ENCODE measurements at regions not wholly inside any gene's neighbourhood (a gene's known extent, or its start where the extent isn't known, plus 50 kb on each side); places are given as distances from the start of the nearest gene placed in this dataset.

- DNase-seq, result no peak
Measured at GRCh38 chr14:97274626-97275025, 477.4 kb downstream of the VRK1 start.

GRCh38 chr14:97275276-97275675, 478.1 kb downstream of the VRK1 start:
- DNase-seq, result no peak

DNA sequence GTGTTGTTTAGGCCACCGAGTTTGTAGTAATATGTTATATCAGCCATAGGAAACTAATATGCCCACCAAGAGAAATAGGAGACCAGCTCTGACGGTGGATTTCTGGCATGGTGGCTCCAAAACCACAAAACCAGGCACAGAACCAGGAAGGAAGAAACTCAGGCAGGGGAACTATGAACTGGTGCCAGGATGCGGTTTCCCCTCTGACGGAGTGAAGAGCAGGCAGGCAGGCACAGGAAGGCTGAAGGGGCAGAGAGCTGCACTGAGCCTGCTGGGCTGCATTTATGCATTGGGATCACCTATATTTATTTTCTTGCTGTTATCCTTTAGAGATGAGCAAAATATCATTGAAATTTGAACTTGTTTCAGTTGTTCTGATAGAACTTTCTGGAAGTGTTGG, 479.4 kb downstream of the VRK1 start:
- no peak for DNase-seq

DNA sequence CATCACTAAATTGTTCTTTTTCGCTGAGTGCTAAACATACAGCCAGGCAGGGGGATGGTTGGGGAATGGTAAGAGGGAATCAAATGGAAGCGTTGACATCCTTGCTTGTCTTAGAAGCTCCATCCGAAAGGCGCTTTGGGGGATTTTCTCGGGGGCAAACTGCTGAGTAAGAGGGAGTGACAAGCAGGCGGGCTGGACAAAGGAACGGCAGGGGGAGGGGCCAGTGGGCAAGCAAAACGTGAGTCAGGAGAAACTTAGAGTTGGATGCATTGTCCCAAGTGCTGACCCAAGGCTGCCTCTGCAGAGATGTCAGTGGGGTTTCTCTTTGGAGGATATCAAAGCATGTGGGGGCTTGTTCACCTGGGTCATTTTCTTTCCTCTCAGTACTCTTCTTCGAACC, 480.5 kb downstream of the VRK1 start:
- no peak for DNase-seq

- no peak for DNase-seq
Measured at GRCh38 chr14:97280526-97280925, 483.3 kb downstream of the VRK1 start.

- DNase-seq, result no peak
Measured at GRCh38 chr14:97281741-97282140, 484.6 kb downstream of the VRK1 start.

- DNase-seq, result no peak
Measured at GRCh38 chr14:97282210-97283004, 485.2 kb downstream of the VRK1 start.

- no peak for DNase-seq
Measured at GRCh38 chr14:97283005-97283403, 485.8 kb downstream of the VRK1 start.

- DNase-seq, result no peak
Measured at GRCh38 chr14:97283426-97283825, 486.2 kb downstream of the VRK1 start.

DNA sequence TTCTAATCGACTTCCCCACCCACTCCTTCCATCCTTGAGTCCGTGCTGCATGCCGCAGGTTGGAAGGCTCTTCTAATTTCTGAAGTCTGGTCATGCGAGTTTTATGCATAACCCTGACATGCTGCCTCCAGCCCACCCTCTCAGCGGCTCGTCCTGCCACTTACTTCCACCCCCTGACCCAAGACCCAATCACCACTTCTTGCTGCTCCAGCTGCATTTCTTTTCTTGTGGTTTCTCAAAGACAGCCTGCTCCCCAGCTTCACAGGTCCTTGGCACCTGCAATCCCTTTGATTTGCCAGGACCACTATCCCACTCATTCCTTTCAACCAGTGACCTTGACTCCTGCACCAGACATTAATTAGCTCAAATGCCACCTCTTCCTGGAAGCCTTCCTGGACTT, 486.7 kb downstream of the VRK1 start:
- no peak for DNase-seq

DNA sequence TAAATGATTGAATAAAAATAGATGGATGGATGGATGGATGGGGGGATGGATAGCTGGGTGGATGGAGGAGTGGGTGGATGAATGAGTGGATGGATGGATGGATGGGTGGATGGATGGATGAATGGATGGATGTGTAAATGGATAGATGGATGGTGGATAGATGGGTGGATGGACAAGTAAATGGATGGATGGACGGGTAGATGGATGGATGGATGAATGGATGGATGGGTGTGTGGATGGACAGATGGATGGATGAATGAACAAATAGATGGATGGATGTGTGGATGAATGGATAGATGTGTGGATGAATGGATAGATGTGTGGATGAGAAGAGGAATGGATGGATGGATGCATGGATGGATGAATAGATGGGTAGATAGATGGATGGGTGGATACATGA, 490.8 kb downstream of the VRK1 start:
- DNase-seq, result no peak

- no peak for DNase-seq
Measured at GRCh38 chr14:97290065-97290464, 492.9 kb downstream of the VRK1 start.

GRCh38 chr14:97290977-97291376, 493.8 kb downstream of the VRK1 start:
- DNase-seq, result no peak

DNA sequence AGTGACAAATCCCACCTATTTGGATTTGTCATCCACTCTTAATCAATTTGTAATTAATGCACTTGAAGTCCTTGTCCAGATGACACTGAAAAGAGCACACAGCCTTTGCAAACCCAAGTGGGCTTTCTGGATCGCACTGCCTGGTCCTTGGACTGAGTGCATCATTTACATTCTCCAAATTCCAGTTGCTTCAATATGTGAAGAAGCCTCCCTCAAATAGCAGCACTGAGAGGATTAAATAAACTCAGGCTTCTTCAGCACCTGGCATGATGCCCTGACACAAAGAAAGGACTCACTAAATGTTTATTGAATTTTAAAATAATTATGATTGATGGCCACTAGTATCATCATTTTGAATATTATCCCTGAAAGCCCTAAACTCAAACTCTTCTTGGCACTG, 496.5 kb downstream of the VRK1 start:
- DNase-seq, result no peak

DNA sequence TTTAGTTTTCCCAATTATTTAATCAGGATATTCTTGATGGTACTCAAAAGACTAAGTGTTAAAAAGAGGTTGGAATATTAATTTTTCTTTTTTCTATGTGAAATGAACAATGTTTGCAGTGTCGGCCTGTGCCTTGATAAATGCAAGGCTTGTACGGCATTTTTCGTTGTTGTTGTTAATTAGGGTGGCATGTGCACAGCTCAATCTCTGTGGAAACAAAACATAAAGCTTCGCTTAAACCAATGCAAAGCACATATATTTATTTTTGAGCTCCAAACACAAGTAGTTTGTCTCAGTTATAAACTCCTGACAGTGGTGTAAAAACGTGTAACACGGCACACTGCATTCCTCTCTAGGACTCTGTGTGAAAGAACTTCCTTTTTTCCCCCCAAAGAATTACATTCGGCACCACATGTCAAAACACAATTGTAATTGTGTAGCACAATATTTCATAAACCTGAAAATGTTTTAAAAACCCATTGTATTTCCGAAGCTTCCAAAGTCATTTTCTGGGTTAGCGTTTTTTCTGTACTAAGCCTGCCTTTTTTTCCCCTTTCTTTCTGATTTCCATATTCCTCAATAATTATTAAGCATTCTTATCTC, 498.0 kb downstream of the VRK1 start:
- no peak for DNase-seq

- DNase-seq, result no peak
Measured at GRCh38 chr14:97296176-97296575, 499.0 kb downstream of the VRK1 start.

- no peak for DNase-seq
Measured at GRCh38 chr14:97297100-97297499, 499.9 kb downstream of the VRK1 start.

DNA sequence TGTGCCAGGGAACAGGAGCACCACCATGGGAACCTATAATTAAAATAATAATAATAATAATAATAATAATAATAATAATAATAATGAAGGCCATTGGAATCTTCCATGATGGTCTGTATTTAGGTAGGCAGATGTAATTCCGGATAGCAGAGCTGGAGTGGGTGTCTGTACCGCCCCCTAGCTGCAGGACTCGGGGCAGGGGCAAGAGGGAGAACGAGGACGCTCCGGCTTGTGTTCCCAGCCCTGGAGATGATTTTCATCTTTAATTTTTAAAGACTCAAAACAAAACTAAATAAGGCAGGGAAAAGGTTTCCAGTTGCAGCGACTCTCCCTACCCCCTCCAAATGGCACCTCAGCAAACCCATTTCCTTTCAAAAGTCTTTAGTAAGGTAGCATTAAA, 501.1 kb downstream of the VRK1 start:
- no peak for DNase-seq

DNA sequence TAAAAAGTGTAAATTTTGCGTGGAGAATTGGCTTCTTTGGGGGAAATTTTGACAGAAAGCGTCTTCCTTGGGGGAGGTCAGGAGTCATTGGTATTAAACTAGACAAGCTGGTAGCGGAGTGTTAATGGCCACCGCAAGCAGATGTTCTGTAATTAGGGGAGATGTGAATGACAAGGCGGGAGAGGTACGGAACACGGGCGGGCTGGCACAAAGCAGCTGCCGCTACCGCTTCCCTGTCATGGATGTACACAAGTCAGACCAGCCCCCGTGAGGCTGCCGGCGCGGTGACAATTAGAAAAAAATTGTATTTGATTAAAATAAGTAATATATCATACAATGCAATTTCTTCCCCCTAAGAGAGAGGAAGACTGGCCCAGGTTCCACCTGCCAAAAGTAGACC, 501.6 kb downstream of the VRK1 start:
- no peak for DNase-seq

- no peak for DNase-seq
Measured at GRCh38 chr14:97299661-97300060, 502.5 kb downstream of the VRK1 start.

- no peak for DNase-seq
Measured at GRCh38 chr14:97301931-97302559, 504.9 kb downstream of the VRK1 start.

DNA sequence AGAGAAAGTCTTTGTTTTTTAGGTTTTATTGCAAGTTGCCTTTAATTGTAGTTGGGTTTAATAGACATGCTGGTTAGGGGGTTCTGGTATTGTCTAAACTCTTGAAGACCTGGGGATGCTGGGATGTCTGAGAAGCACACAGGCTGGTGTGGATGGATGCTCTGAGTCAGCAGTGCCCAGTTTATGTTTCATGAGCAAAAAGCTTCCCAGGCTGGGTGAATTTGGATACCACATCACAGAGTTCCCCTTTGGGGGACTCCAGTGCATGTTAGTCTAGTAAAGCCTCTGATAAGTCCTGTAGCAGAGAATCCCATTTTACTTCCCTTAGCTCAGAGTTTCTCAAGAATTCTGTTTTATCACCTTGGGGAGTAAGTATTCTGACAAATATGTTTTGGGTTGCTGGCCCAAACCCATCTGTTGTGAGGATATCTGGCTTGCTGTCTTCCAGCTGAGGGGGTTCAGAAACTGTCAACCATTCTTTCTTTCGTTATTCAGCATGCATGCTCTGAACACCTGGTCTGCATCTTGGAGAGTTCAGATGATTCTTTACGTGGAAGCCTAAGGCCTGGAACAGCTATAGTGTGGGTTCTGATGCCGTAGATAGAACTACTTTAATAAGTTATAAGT, 509.1 kb downstream of the VRK1 start:
- DNase-seq, result no peak

GRCh38 chr14:97306760-97307246, 509.6 kb downstream of the VRK1 start:
- no peak for DNase-seq

- DNase-seq, result no peak
Measured at GRCh38 chr14:97311411-97311810, 514.2 kb downstream of the VRK1 start.
